NCI-H510A (cell line): ENCODE measurements at regions not wholly inside any gene's neighbourhood (a gene's known extent, or its start where the extent isn't known, plus 50 kb on each side); places are given as distances from the start of the nearest gene placed in this dataset.
"Not testable (repeated sequence)": the region's sequence is repeated elsewhere in the genome, so short reads cannot be mapped to it uniquely, and the experiment has no call there.

ENCODE experiments used
- DNase-seq: peaks from one replicate; lab custom pipeline; 2025; lab: John Stamatoyannopoulos, UW

- no peak for DNase-seq
Observed at GRCh38 chr3:80978216-80978969, 783.1 kb downstream of the GBE1 start.

- DNase-seq, result no peak
Observed at GRCh38 chr3:80970292-80970691, 791.2 kb downstream of the GBE1 start.

- no peak for DNase-seq
Observed at GRCh38 chr3:80929576-80929975, 831.9 kb downstream of the GBE1 start.

GRCh38 chr3:80914854-80915253 is 846.6 kb downstream of the GBE1 start:
- no peak for DNase-seq

- no peak for DNase-seq
Observed at GRCh38 chr3:80898211-80898610, 863.2 kb downstream of the GBE1 start.

GRCh38 chr3:80897005-80897404 is 864.4 kb downstream of the GBE1 start:
- DNase-seq, result not testable (repeated sequence)

GRCh38 chr3:80890571-80890970 is 870.9 kb downstream of the GBE1 start:
- DNase-seq, result no peak

GRCh38 chr3:80889535-80889934 is 871.9 kb downstream of the GBE1 start:
- no peak for DNase-seq

- no peak for DNase-seq
Observed at GRCh38 chr3:80870476-80871041, 890.9 kb downstream of the GBE1 start.

- no peak for DNase-seq
Observed at GRCh38 chr3:80855482-80855881, 906.0 kb downstream of the GBE1 start.

- DNase-seq, result no peak
Observed at GRCh38 chr3:80836395-80836794, 925.0 kb downstream of the GBE1 start.

- DNase-seq, result no peak
Observed at GRCh38 chr3:80807577-80807976, 953.9 kb downstream of the GBE1 start.

- DNase-seq, result no peak
Observed at GRCh38 chr3:80806673-80807072, 954.8 kb downstream of the GBE1 start.

GRCh38 chr3:80788914-80789313 is 972.5 kb downstream of the GBE1 start:
- DNase-seq, result no peak

- no peak for DNase-seq
Observed at GRCh38 chr3:80785875-80786274, 975.6 kb downstream of the GBE1 start.

GRCh38 chr3:80785475-80785874 is 976.0 kb downstream of the GBE1 start:
- no peak for DNase-seq

GRCh38 chr3:80771085-80771484 is 990.4 kb downstream of the GBE1 start:
- peak; percentile 34 for DNase-seq

- peak; percentile 38 for DNase-seq
Observed at GRCh38 chr3:80770106-80771074, 991.1 kb downstream of the GBE1 start.

GRCh38 chr3:80769683-80770082 is 991.8 kb downstream of the GBE1 start:
- DNase-seq, result no peak

- DNase-seq, result no peak
Observed at GRCh38 chr3:80767604-80768003, 993.8 kb downstream of the GBE1 start.

- no peak for DNase-seq
Observed at GRCh38 chr3:80754969-80755368, 987.2 kb upstream of the ROBO1 start.

- DNase-seq, result no peak
Observed at GRCh38 chr3:80753021-80753420, 985.2 kb upstream of the ROBO1 start.

GRCh38 chr3:80750637-80751036 is 982.8 kb upstream of the ROBO1 start:
- DNase-seq, result no peak
